Activated CD8-positive, alpha-beta T cell treated with anti-CD3 and anti-CD28 coated beads for 36 hours (primary cell): ENCODE measurements at regions not wholly inside any gene's neighbourhood (a gene's known extent, or its start where the extent isn't known, plus 50 kb on each side); places are given as distances from the start of the nearest gene placed in this dataset.

Experiments
- ATAC-seq: fragments of 200-7000 bp; cut with Tn5 transposase; one replicate; pipeline ENCODE4 v1.10.0; 2021; ENCODE audit warnings: mild to moderate bottlenecking, moderate library complexity
- CTCF ChIA-PET: fragments of 350-600 bp; sonication (Branson Sonifier 250); formaldehyde crosslinking; loops from one replicate; lab custom pipeline; 2021; ENCODE audit warnings: antibody characterized with exemption; lab: Charles Lee
- POLR2A ChIA-PET: fragments of 350-600 bp; sonication (Branson Sonifier 250); formaldehyde crosslinking; loops from one replicate; lab custom pipeline; 2021; ENCODE audit warnings: antibody characterized with exemption; lab: Charles Lee
- DNase-seq: peaks from one replicate; pipeline ENCODE4 v3.0.0-alpha.2; 2020
- H3K27ac Mint-ChIP-seq: one replicate; pipeline ENCODE4 v1.8.0; 2021; ENCODE audit warnings: mild to moderate bottlenecking, mixed read lengths
- H3K27me3 Mint-ChIP-seq: one replicate; pipeline ENCODE4 v1.8.0; 2021; ENCODE audit warnings: mixed read lengths
- H3K36me3 Mint-ChIP-seq: one replicate; pipeline ENCODE4 v1.8.0; 2021; ENCODE audit warnings: low read depth, mixed read lengths
- H3K4me1 Mint-ChIP-seq: one replicate; pipeline ENCODE4 v1.8.0; 2021; ENCODE audit warnings: low read depth, mixed read lengths
- H3K4me3 Mint-ChIP-seq: one replicate; pipeline ENCODE4 v1.8.0; 2021; ENCODE audit warnings: mild to moderate bottlenecking, moderate library complexity, mixed read lengths
- H3K9me3 Mint-ChIP-seq: one replicate; pipeline ENCODE4 v1.8.0; 2021; ENCODE audit warnings: mixed read lengths
- intact Hi-C: fragments of 100-400 bp; cut with micrococcal nuclease; formaldehyde crosslinking; loops from one replicate; pipeline ENCODE4 v1.10.0; 2022
- TF ChIP-seq, protein P1 (sequence below): fragments of 200-600 bp; IDR thresholded peaks from one replicate; pipeline ENCODE4 v1.8.0; 2022; ENCODE audit warnings: antibody characterized with exemption, mild to moderate bottlenecking

DNA sequence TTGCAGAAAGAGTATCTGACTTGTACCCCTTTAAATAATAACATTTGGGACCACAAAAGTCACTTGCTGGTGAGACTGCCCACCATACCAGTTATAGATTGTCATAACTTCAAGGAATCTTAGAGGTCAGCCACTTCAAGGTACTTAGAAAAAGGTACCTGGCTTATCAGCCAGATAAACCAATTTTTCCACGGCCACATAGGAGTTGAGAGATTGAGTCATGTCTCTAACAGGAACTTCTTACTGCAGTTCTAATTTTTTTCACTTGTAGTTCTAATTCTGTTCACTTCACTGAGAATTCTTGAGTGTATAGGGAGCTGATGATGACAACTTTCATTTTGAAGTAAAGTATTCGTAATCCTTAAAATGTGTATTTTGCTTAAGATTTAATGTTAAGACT, 317.1 kb upstream of the CBLB start:
- Mint-ChIP-seq H3K36me3 (peaks cover 5% of the 10 kb centered on the region), H3K27ac (peak overlapping the region; percentile 86), H3K9me3 (no peaks in the 10 kb centered on the region), H3K27me3 (no peaks in the 10 kb centered on the region), H3K4me3 (peak overlapping the region; percentile 43), H3K4me1 (peaks cover 41% of the 10 kb centered on the region)
- ChIA-PET POLR2A (no interaction called here), CTCF (interaction anchor here (0.9 kb wide), 1 partner anchor 23 kb away, joined by 3 read pairs; no protein-coding TSS in a partner anchor)
- ATAC-seq = peak; percentile 54
- intact Hi-C loops = loop anchor here (10.0 kb wide), 1 partner anchor 431 kb away; no protein-coding TSS in a partner anchor
- DNase-seq = no peak
- TF ChIP-seq, protein P1, sequence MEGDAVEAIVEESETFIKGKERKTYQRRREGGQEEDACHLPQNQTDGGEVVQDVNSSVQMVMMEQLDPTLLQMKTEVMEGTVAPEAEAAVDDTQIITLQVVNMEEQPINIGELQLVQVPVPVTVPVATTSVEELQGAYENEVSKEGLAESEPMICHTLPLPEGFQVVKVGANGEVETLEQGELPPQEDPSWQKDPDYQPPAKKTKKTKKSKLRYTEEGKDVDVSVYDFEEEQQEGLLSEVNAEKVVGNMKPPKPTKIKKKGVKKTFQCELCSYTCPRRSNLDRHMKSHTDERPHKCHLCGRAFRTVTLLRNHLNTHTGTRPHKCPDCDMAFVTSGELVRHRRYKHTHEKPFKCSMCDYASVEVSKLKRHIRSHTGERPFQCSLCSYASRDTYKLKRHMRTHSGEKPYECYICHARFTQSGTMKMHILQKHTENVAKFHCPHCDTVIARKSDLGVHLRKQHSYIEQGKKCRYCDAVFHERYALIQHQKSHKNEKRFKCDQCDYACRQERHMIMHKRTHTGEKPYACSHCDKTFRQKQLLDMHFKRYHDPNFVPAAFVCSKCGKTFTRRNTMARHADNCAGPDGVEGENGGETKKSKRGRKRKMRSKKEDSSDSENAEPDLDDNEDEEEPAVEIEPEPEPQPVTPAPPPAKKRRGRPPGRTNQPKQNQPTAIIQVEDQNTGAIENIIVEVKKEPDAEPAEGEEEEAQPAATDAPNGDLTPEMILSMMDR = no peak

DNA sequence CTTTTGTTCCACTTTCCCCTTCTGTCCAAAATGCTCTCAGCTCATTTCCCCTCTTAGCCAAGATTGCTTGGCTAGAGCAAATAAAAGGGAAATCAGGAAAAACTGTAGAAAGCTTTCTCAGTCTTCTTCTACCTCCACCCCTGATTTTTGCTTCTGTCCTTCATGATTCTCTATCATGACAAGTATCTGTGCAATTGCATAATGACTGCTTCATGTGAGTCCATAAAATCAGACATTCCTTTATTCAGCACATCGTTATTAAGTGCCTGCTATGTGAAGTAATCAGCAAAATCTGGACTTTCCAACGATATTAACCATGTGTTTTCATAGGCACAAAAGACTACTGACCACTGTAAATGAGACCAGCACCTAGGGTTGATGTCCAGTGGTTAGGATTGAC, 321.5 kb upstream of the CBLB start:
- ChIA-PET POLR2A (interaction anchor here (0.6 kb wide), 1 partner anchor 57 kb away, joined by 4 read pairs; no protein-coding TSS in a partner anchor), CTCF (no interaction called here)
- TF ChIP-seq, protein P1 = no peak
- ATAC-seq = no peak
- Mint-ChIP-seq H3K36me3 (peaks cover 7% of the 10 kb centered on the region), H3K4me3 (no peak overlapping the region), H3K27ac (no peak overlapping the region), H3K9me3 (peaks cover 4% of the 10 kb centered on the region), H3K4me1 (peaks cover 37% of the 10 kb centered on the region), H3K27me3 (no peaks in the 10 kb centered on the region)
- DNase-seq = no peak
- intact Hi-C loops = no loop called here

DNA sequence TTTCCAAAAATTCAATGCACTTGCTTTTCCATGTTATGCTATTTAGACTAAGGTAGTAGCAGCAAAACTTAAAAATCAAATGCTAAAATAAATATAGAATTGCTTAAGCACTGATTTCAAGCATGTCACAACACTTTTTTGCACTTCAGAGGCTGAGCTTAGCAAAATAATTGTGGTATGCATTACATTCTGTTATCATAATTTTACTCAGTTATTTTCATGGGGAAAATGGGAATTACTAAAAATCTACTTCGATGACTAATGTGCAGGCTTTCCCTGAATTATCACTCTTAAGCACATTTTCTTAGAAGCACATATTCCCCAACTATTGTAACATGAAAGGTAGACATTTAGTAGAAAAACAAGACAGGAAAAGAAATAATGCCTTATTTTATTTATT, 322.4 kb upstream of the CBLB start:
- H3K9me3 Mint-ChIP-seq = peaks cover 5% of the 10 kb centered on the region
- DNase-seq (no peak), ATAC-seq (no peak)
- H3K4me1 Mint-ChIP-seq = peaks cover 28% of the 10 kb centered on the region
- CTCF ChIA-PET = no interaction called here
- intact Hi-C loops = no loop called here
- H3K4me3 Mint-ChIP-seq = no peak overlapping the region
- TF ChIP-seq, protein P1 = no peak
- POLR2A ChIA-PET = interaction anchor here (0.5 to 0.7 kb wide), 2 partner anchors 94 to 355 kb away, joined by 3 read pairs; no protein-coding TSS in a partner anchor
- H3K27me3 Mint-ChIP-seq = no peaks in the 10 kb centered on the region
- H3K27ac Mint-ChIP-seq = no peak overlapping the region
- peaks cover 7% of the 10 kb centered on the region for H3K36me3 Mint-ChIP-seq

DNA sequence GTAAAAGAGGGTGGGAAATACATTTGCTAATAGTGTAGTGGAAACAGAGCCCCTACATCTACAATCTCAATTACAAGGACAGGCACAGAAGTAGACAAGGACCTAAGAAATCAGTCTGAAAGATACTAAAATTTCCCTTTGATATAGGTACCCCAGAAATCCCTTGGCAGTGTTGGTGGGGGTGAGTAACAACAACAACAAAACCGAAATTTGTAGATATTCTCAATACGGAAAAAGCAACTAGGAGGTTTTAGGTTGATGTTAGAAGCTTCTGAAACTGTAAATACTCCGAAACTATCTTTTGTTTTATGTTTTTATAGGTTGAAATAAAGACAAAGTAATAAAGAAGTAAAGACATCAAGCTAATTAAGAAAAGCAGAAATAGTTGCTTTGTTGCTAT, 323.1 kb upstream of the CBLB start:
- Mint-ChIP-seq H3K9me3 (peaks cover 10% of the 10 kb centered on the region), H3K27ac (peak overlapping the region; percentile 14), H3K4me3 (no peak overlapping the region), H3K27me3 (no peaks in the 10 kb centered on the region), H3K36me3 (peaks cover 10% of the 10 kb centered on the region), H3K4me1 (peaks cover 24% of the 10 kb centered on the region)
- TF ChIP-seq, protein P1 = no peak
- ChIA-PET POLR2A (no interaction called here), CTCF (no interaction called here)
- DNase-seq (no peak), ATAC-seq (no peak)
- intact Hi-C loops = no loop called here

DNA sequence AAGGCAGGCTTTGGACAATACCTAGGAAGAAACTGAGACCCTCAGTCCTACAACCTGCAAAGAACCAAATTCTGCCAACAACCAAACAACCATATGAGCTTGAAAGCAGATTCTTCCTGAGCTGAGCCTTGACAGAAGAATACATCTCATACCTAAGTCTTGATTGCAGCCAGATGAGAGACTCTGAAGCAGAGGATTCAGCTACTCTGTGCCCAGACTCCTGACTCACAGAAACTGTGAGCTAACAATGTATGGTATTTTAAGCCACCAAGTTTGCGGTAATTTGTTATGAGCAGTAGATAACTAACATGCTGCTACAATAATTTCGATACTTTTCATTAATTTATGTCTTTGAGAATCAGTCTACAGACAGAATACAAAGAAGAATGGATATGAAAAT, 325.1 kb upstream of the CBLB start:
- TF ChIP-seq, protein P1 = no peak
- no peak for ATAC-seq
- H3K27ac Mint-ChIP-seq = no peak overlapping the region
- no peaks in the 10 kb centered on the region for H3K27me3 Mint-ChIP-seq
- H3K36me3 Mint-ChIP-seq = peaks cover 19% of the 10 kb centered on the region
- ChIA-PET POLR2A (interaction anchor here (0.6 kb wide), 1 partner anchor 618 kb away, joined by 3 read pairs; no protein-coding TSS in a partner anchor), CTCF (interaction anchor here (0.9 kb wide), 1 partner anchor 14 kb away, joined by 4 read pairs; no protein-coding TSS in a partner anchor)
- H3K4me3 Mint-ChIP-seq = no peak overlapping the region
- peaks cover 14% of the 10 kb centered on the region for H3K9me3 Mint-ChIP-seq
- H3K4me1 Mint-ChIP-seq = peaks cover 27% of the 10 kb centered on the region
- DNase-seq = no peak
- intact Hi-C loops = no loop called here
